ENCODE measurements at regions not wholly inside any gene's neighbourhood (a gene's known extent, or its start where the extent isn't known, plus 50 kb on each side); places are given as distances from the start of the nearest gene placed in this dataset.

- no peak overlapping the region for H3K4me3 ChIP-seq (replicated peaks in 1 of 3; ENCODE audit: low read depth in 2 of 3, low read length in 3 of 3)
Observed at GRCh38 chr4:12050357-12050756, 621.7 kb upstream of the HS3ST1 start.

GRCh38 chr4:12042818-12043217 lies 614.1 kb upstream of the HS3ST1 start:
- Histone ChIP-seq H3K27me3 (ENCODE audit: control insufficient read depth in 2 of 2, insufficient read depth in 2 of 2, low read length in 2 of 2) (no peaks in the 10 kb centered on the region), H3K9ac (ENCODE audit: insufficient read depth, low read length, poor library complexity, severe bottlenecking) (no peak overlapping the region), H3K27ac (ENCODE audit: low read depth in 1 of 2, low read length in 2 of 2) (no peak overlapping the region), H3K4me1 (ENCODE audit: control insufficient read depth in 1 of 2, insufficient read depth in 2 of 2, low read length in 2 of 2) (no peaks in the 10 kb centered on the region), H3K36me3 (replicated peaks in 1 of 2; ENCODE audit: control insufficient read depth in 1 of 2, insufficient read depth in 2 of 2, low read length in 2 of 2) (no peaks in the 10 kb centered on the region), H2AFZ (ENCODE audit: insufficient read depth, low read depth, low read length, poor library complexity, severe bottlenecking) (no peak overlapping the region), H3K4me2 (replicated peaks; ENCODE audit: extremely low read depth, low read length, poor library complexity, severe bottlenecking) (no peak overlapping the region), H4K20me1 (ENCODE audit: insufficient read depth, low read length) (no peaks in the 10 kb centered on the region), H3K79me2 (ENCODE audit: insufficient read depth, low read length) (no peaks in the 10 kb centered on the region), H3K9me3 (replicated peaks in 1 of 2; ENCODE audit: control insufficient read depth in 1 of 2, insufficient read depth in 1 of 2, low read length in 2 of 2) (peaks cover 9 to 11% of the 10 kb centered on the region in 2 donors), H3K4me3 (replicated peaks in 1 of 3; ENCODE audit: low read depth in 2 of 3, low read length in 3 of 3) (no peak overlapping the region)
- TF ChIP-seq CTCF (IDR thresholded peaks at IDR 0.05) = no peak
- peaks cover 0 to 5% (median 0%) of the 10 kb centered on the region in 3 donors for H3K27me3 Mint-ChIP-seq (ENCODE audit: low read depth in 3 of 3)
- no peak overlapping the region for H3K27ac Mint-ChIP-seq
- no peaks in the 10 kb centered on the region for H3K4me1 Mint-ChIP-seq
- no peak overlapping the region for H3K4me3 Mint-ChIP-seq
- WGBS (ENCODE audit: insufficient coverage) = no CpG with 5 or more reads among the region's 4 CpGs
- DNase-seq = no peak
- no peaks in the 10 kb centered on the region for H3K36me3 Mint-ChIP-seq
- H3K9me3 Mint-ChIP-seq = peaks cover 10 to 18% (median 12%) of the 10 kb centered on the region in 7 donors
- intact Hi-C loops (cut with micrococcal nuclease) = loop anchor here in 1 of 2 donors (10.0 kb wide), 2 partner anchors 122 to 592 kb away; no protein-coding TSS in a partner anchor

More at GRCh38 chr4:12050357-12050756, 621.7 kb upstream of the HS3ST1 start:
- H3K4me1 Mint-ChIP-seq = no peaks in the 10 kb centered on the region
- intact Hi-C loops (cut with micrococcal nuclease) = no loop called here
- Histone ChIP-seq H3K27me3 (ENCODE audit: control insufficient read depth in 2 of 2, insufficient read depth in 2 of 2, low read length in 2 of 2) (no peaks in the 10 kb centered on the region), H4K20me1 (ENCODE audit: insufficient read depth, low read length) (no peaks in the 10 kb centered on the region), H3K79me2 (ENCODE audit: insufficient read depth, low read length) (no peaks in the 10 kb centered on the region), H3K36me3 (replicated peaks in 1 of 2; ENCODE audit: control insufficient read depth in 1 of 2, insufficient read depth in 2 of 2, low read length in 2 of 2) (no peaks in the 10 kb centered on the region), H2AFZ (ENCODE audit: insufficient read depth, low read depth, low read length, poor library complexity, severe bottlenecking) (no peak overlapping the region), H3K27ac (ENCODE audit: low read depth in 1 of 2, low read length in 2 of 2) (no peak overlapping the region), H3K4me2 (replicated peaks; ENCODE audit: extremely low read depth, low read length, poor library complexity, severe bottlenecking) (no peak overlapping the region), H3K4me1 (ENCODE audit: control insufficient read depth in 1 of 2, insufficient read depth in 2 of 2, low read length in 2 of 2) (no peaks in the 10 kb centered on the region), H3K9me3 (replicated peaks in 1 of 2; ENCODE audit: control insufficient read depth in 1 of 2, insufficient read depth in 1 of 2, low read length in 2 of 2) (no peaks in the 10 kb centered on the region), H3K9ac (ENCODE audit: insufficient read depth, low read length, poor library complexity, severe bottlenecking) (no peak overlapping the region)
- no peak for DNase-seq
- peaks cover 0 to 4% (median 2%) of the 10 kb centered on the region in 3 donors for H3K27me3 Mint-ChIP-seq (ENCODE audit: low read depth in 3 of 3)
- no peak overlapping the region for H3K27ac Mint-ChIP-seq
- H3K36me3 Mint-ChIP-seq = no peaks in the 10 kb centered on the region
- TF ChIP-seq CTCF (IDR thresholded peaks at IDR 0.05) = no peak
- peaks cover 0 to 11% (median 0%) of the 10 kb centered on the region in 7 donors for H3K9me3 Mint-ChIP-seq
- no peak overlapping the region for H3K4me3 Mint-ChIP-seq
